PC-3 (cell line): ENCODE measurements at regions not wholly inside any gene's neighbourhood (a gene's known extent, or its start where the extent isn't known, plus 50 kb on each side); places are given as distances from the start of the nearest gene placed in this dataset.

Experiments used
- ATAC-seq: fragments of 200-7000 bp; cut with Tn5 transposase; 2 replicates; pipeline ENCODE4 v1.9.1; 2020; ENCODE audit warnings: mild to moderate bottlenecking, moderate library complexity
- BruUV-seq: library from RNA; stranded (reverse); fragments of 400-500 nt; replicated peaks from 2 replicates; lab custom pipeline; 2021; lab: Mats Ljungman, UMichigan
- CTCF ChIA-PET: fragments of 300-600 bp; sonication (Branson Sonifier 250); formaldehyde crosslinking; loops from one replicate; lab custom pipeline; 2022; ENCODE audit warnings: antibody characterized with exemption; lab: Charles Lee
- POLR2A ChIA-PET: fragments of 300-600 bp; sonication (Branson Sonifier 250); formaldehyde crosslinking; loops from one replicate; lab custom pipeline; 2022; ENCODE audit warnings: antibody characterized with exemption; ENCODE audit not compliant: unreplicated experiment; lab: Charles Lee
- DNase-seq: peaks from one replicate; pipeline ENCODE4 v3.0.0-alpha.2; 2015
- H2AFZ ChIP-seq: fragments of 300-600 bp; sonication (generic); 2 replicates; pipeline ENCODE4 v1.6.0; 2016; ENCODE audit warnings: antibody characterized with exemption, low read length
- H3F3A ChIP-seq: fragments of 300-600 bp; sonication (generic); one replicate; pipeline ENCODE4 v1.6.0; 2017; ENCODE audit warnings: antibody characterized with exemption, low read length, control low read depth, mild to moderate bottlenecking; ENCODE audit not compliant: unreplicated experiment
- H3K27ac ChIP-seq: fragments of 300-600 bp; sonication (generic); 2 replicates; pipeline ENCODE4 v1.5.1; 2016; ENCODE audit warnings: mild to moderate bottlenecking, low read length
- H3K27me3 ChIP-seq: fragments of 300-600 bp; sonication (generic); 2 replicates; pipeline ENCODE4 v1.6.1; 2016; ENCODE audit warnings: low read length, mixed read lengths
- H3K36me3 ChIP-seq: fragments of 300-600 bp; sonication (generic); 2 replicates; pipeline ENCODE4 v1.6.1; 2016; ENCODE audit warnings: low read depth, mixed run types, low read length, mixed read lengths
- H3K4me1 ChIP-seq: fragments of 300-600 bp; sonication (generic); 2 replicates; pipeline ENCODE4 v1.5.1; 2016; ENCODE audit warnings: low read length; ENCODE audit not compliant: insufficient read depth
- H3K4me2 ChIP-seq: fragments of 300-600 bp; sonication (generic); 2 replicates; pipeline ENCODE4 v1.6.0; 2016; ENCODE audit warnings: low read length
- H3K4me3 ChIP-seq: fragments of 300-600 bp; sonication (generic); 2 replicates; pipeline ENCODE4 v1.5.1; 2016; ENCODE audit warnings: mild to moderate bottlenecking, low read length, mixed read lengths
- H3K79me2 ChIP-seq: fragments of 300-600 bp; sonication (generic); 2 replicates; pipeline ENCODE4 v1.6.1; 2017; ENCODE audit warnings: low read length, mixed read lengths
- H3K9ac ChIP-seq: fragments of 300-600 bp; sonication (generic); 2 replicates; pipeline ENCODE4 v1.6.0; 2016; ENCODE audit warnings: mild to moderate bottlenecking, low read length
- H3K9me2 ChIP-seq: fragments of 300-600 bp; sonication (generic); replicated peaks from 2 replicates; pipeline ENCODE4 v1.6.1; 2016; ENCODE audit warnings: mixed run types, low read length, mixed read lengths
- H3K9me3 ChIP-seq: fragments of 300-600 bp; sonication (generic); 2 replicates; pipeline ENCODE4 v1.6.1; 2016; ENCODE audit warnings: low read length, mixed read lengths
- H4K20me1 ChIP-seq: fragments of 300-600 bp; sonication (generic); 2 replicates; pipeline ENCODE4 v1.6.1; 2016; ENCODE audit warnings: low read length, mixed read lengths
- EZH2 ChIP-seq: fragments of 300-600 bp; sonication (generic); IDR thresholded peaks from one replicate; pipeline ENCODE4 v1.6.1; 2017; ENCODE audit warnings: antibody characterized with exemption, mild to moderate bottlenecking, low read length; ENCODE audit not compliant: unreplicated experiment
- EZH2phosphoT487 ChIP-seq: fragments of 300-600 bp; sonication (generic); IDR thresholded peaks from 2 replicates; pipeline ENCODE4 v1.6.1; 2018; ENCODE audit warnings: mild to moderate bottlenecking, antibody characterized with exemption, low read length, borderline replicate concordance
- intact Hi-C: fragments of 100-400 bp; cut with micrococcal nuclease; formaldehyde crosslinking; loops from 2 replicates; pipeline ENCODE4 v1.9.0; 2023
- TF ChIP-seq, protein P1 (sequence below): fragments of 300-600 bp; sonication (generic); conservative IDR thresholded peaks from 2 replicates; pipeline ENCODE4 v1.5.1; 2017; ENCODE audit warnings: antibody characterized with exemption, low read depth, mild to moderate bottlenecking, low read length

DNA sequence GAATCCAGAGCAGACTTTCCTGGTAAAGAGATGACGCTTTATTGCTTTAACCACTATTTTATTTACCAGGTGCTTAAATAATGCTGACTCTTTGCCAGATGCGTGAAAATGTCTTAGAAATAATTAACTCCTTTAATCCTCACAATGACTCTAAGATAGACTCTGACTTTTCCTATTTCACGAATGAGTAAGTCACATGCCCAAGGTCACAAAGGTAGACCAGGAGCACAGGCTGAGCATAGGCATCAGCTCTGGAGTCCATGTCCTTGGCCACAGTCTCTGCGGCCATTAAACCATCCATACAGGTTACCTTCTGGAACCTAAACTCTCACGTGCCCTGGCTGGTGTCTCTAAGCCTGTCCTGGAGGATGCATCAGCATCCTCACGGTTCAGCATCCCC, 87.3 kb downstream of the ERCC5 start:
- DNase-seq (no peak), ATAC-seq (no peak)
- Histone ChIP-seq H3K9me2 (no peaks in the 10 kb centered on the region), H4K20me1 (no peaks in the 10 kb centered on the region), H3K27ac (no peak overlapping the region), H2AFZ (no peak overlapping the region), H3K9ac (no peak overlapping the region), H3K27me3 (peaks cover 7% of the 10 kb centered on the region; the same call in 1 of the 2 replicates), H3K4me1 (no peaks in the 10 kb centered on the region), H3K9me3 (no peaks in the 10 kb centered on the region), H3K4me3 (no peak overlapping the region), H3F3A (no peaks in the 10 kb centered on the region), H3K4me2 (no peak overlapping the region), H3K79me2 (no peaks in the 10 kb centered on the region), H3K36me3 (no peaks in the 10 kb centered on the region)
- ChIA-PET POLR2A (no interaction called here), CTCF (no interaction called here)
- intact Hi-C loops, result no loop called here
- BruUV-seq, result no TSS peak
- TF ChIP-seq, protein P1, sequence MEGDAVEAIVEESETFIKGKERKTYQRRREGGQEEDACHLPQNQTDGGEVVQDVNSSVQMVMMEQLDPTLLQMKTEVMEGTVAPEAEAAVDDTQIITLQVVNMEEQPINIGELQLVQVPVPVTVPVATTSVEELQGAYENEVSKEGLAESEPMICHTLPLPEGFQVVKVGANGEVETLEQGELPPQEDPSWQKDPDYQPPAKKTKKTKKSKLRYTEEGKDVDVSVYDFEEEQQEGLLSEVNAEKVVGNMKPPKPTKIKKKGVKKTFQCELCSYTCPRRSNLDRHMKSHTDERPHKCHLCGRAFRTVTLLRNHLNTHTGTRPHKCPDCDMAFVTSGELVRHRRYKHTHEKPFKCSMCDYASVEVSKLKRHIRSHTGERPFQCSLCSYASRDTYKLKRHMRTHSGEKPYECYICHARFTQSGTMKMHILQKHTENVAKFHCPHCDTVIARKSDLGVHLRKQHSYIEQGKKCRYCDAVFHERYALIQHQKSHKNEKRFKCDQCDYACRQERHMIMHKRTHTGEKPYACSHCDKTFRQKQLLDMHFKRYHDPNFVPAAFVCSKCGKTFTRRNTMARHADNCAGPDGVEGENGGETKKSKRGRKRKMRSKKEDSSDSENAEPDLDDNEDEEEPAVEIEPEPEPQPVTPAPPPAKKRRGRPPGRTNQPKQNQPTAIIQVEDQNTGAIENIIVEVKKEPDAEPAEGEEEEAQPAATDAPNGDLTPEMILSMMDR, result no peak
- TF ChIP-seq EZH2phosphoT487 (no peak), EZH2 (no peak)

- Histone ChIP-seq H3K79me2 (no peaks in the 10 kb centered on the region), H2AFZ (no peak overlapping the region), H3K9me2 (no peaks in the 10 kb centered on the region), H3K27ac (no peak overlapping the region), H3K4me2 (no peak overlapping the region), H3K9me3 (no peaks in the 10 kb centered on the region), H4K20me1 (no peaks in the 10 kb centered on the region), H3K4me3 (no peak overlapping the region), H3K4me1 (no peaks in the 10 kb centered on the region), H3K27me3 (peaks cover 7% of the 10 kb centered on the region; the same call in 1 of the 2 replicates), H3F3A (no peaks in the 10 kb centered on the region), H3K9ac (no peak overlapping the region), H3K36me3 (no peaks in the 10 kb centered on the region)
- POLR2A ChIA-PET, result no interaction called here
- no TSS peak for BruUV-seq
- CTCF ChIA-PET, result no interaction called here
- ATAC-seq (no peak), DNase-seq (no peak)
- intact Hi-C loops, result no loop called here
- TF ChIP-seq, protein P1, result no peak
Observed at GRCh38 chr13:102932331-102932730, 86.5 kb downstream of the ERCC5 start.

DNA sequence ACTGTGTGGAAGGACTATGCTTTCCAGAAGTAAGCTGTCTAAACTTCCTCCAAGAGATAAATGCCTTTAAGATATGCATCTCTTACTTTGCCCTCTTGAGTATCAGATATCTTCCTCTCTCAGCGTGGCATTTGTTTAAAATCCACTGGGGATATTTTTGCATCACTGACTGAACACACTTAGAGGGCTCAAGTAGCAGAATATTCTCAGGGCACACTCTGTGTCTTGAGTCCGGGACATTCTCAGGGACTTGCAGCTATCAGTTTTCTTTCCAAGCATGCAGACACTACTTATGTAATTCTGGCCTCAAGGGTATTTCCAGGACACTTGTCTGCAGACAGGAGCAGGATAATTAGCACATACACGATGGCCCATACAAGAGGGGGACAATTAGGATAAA, 84.7 kb downstream of the ERCC5 start:
- H3F3A ChIP-seq, result no peaks in the 10 kb centered on the region
- H2AFZ ChIP-seq, result no peak overlapping the region
- CTCF ChIA-PET, result interaction anchor here (0.6 kb wide), 1 partner anchor 19 kb away, joined by 3 read pairs; no protein-coding TSS in a partner anchor
- POLR2A ChIA-PET, result no interaction called here
- no peaks in the 10 kb centered on the region for H3K36me3 ChIP-seq
- no peak overlapping the region for H3K4me3 ChIP-seq
- no peaks in the 10 kb centered on the region for H3K4me1 ChIP-seq
- no peaks in the 10 kb centered on the region for H3K79me2 ChIP-seq
- no peaks in the 10 kb centered on the region for H3K9me2 ChIP-seq
- no TSS peak for BruUV-seq
- no peak overlapping the region for H3K27ac ChIP-seq
- H3K9me3 ChIP-seq, result no peaks in the 10 kb centered on the region
- peaks cover 5% of the 10 kb centered on the region; the same call in 1 of the 2 replicates for H3K27me3 ChIP-seq
- ATAC-seq, result no peak
- intact Hi-C loops, result no loop called here
- H3K4me2 ChIP-seq, result no peak overlapping the region
- no peak for DNase-seq
- H3K9ac ChIP-seq, result no peak overlapping the region
- H4K20me1 ChIP-seq, result no peaks in the 10 kb centered on the region
- TF ChIP-seq EZH2, result no peak
- no peak for TF ChIP-seq EZH2phosphoT487
- TF ChIP-seq, protein P1, result no peak
